SK-N-SH (cell line): ENCODE measurements at regions not wholly inside any gene's neighbourhood (a gene's known extent, or its start where the extent isn't known, plus 50 kb on each side); places are given as distances from the start of the nearest gene placed in this dataset.

Source experiments
- EP300 ChIP-seq, 2 experiments: IDR thresholded peaks; 2 replicates each; pipeline versions ENCODE4 v1.4.0 to v1.6.1; 2012; ENCODE audit warnings: borderline replicate concordance in 1 of 2, low read depth in 1 of 2, low read length in 1 of 2
- JUND ChIP-seq: IDR thresholded peaks from 2 replicates; pipeline ENCODE4 v1.4.0; 2012
- RFX5 ChIP-seq: IDR thresholded peaks from 2 replicates; pipeline ENCODE4 v1.6.1; 2012; ENCODE audit warnings: mild to moderate bottlenecking, improper control_type of control experiment, low read length
- USF2 ChIP-seq: fragments of 150-350 bp; IDR thresholded peaks from 2 replicates; pipeline ENCODE4 v1.6.1; 2017; ENCODE audit warnings: antibody characterized with exemption, low read length, low read depth, borderline replicate concordance
- TF ChIP-seq, protein P1 (sequence below): fragments of 200-600 bp; sonication (generic); IDR thresholded peaks from 2 replicates; pipeline ENCODE4 v1.6.1; 2017; ENCODE audit warnings: antibody characterized with exemption, mild to moderate bottlenecking, moderate library complexity

DNA sequence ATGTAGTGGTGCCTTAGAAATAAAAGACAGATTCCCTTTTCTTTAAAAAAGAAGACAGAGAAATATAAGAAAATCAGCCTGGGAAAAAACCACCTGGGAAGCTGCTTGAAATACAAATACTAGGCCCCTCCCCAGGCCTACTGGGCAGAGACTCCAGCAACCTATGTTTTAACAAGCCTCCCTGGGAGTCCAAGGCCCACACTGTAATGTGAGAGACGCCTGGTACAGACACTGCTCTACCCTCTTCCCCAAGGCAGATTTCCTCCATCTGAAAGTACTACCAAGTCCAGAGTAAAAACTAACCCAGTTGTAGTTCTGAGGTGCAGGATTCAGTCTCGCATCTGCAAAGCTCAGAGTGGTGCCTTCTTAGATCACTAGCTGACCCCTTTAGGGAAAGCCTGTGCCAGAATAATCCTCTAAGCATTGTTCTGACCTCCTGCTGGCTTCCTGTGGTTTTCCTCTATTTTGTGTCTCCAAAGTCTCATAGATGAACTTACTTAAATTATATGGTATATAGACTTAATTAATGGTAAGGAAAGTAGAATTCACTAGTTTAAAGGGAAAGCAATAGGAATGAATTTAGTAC, 270.2 kb upstream of the SLC35B3 start:
- TF ChIP-seq USF2 = no peak
- TF ChIP-seq EP300 (IDR thresholded peaks at IDR 0.05; ENCODE audit: borderline replicate concordance in 1 of 2, low read depth in 1 of 2, low read length in 1 of 2) = no peak
- TF ChIP-seq JUND = no peak
- no peak for TF ChIP-seq RFX5
- TF ChIP-seq, protein P1, sequence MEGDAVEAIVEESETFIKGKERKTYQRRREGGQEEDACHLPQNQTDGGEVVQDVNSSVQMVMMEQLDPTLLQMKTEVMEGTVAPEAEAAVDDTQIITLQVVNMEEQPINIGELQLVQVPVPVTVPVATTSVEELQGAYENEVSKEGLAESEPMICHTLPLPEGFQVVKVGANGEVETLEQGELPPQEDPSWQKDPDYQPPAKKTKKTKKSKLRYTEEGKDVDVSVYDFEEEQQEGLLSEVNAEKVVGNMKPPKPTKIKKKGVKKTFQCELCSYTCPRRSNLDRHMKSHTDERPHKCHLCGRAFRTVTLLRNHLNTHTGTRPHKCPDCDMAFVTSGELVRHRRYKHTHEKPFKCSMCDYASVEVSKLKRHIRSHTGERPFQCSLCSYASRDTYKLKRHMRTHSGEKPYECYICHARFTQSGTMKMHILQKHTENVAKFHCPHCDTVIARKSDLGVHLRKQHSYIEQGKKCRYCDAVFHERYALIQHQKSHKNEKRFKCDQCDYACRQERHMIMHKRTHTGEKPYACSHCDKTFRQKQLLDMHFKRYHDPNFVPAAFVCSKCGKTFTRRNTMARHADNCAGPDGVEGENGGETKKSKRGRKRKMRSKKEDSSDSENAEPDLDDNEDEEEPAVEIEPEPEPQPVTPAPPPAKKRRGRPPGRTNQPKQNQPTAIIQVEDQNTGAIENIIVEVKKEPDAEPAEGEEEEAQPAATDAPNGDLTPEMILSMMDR = no peak
